ENCODE measurements at regions not wholly inside any gene's neighbourhood (a gene's known extent, or its start where the extent isn't known, plus 50 kb on each side); places are given as distances from the start of the nearest gene placed in this dataset.

- no peak for DNase-seq (ENCODE audit: extremely low spot score)
- intact Hi-C loops (cut with DNase I): no loop called here
- Histone ChIP-seq H3K9me3 (peaks cover 0 to 3% (median 0%) of the 10 kb centered on the region in 4 donors), H3K4me1 (no peaks in the 10 kb centered on the region), H3K27me3 (no peaks in the 10 kb centered on the region), H3K27ac (replicated peaks in 1 of 4) (no peak overlapping the region), H3K4me3 (no peak overlapping the region), H3K36me3 (no peaks in the 10 kb centered on the region)
- no peak for TF ChIP-seq POLR2AphosphoS5 (IDR thresholded peaks at IDR 0.05)
- no peak for TF ChIP-seq POLR2A (IDR thresholded peaks at IDR 0.05; ENCODE audit: low read depth)
- no peak for TF ChIP-seq CTCF (IDR thresholded peaks at IDR 0.05)
- TF ChIP-seq EP300 (IDR thresholded peaks at IDR 0.05): no peak
- WGBS: 58% methylated on average over 5 of the region's 5 CpGs
Observed at GRCh38 chr9:107690021-107690420, 200.5 kb upstream of the KLF4 start.

- Histone ChIP-seq H3K4me3 (no peak overlapping the region), H3K27ac (replicated peaks in 1 of 4) (no peak overlapping the region), H3K4me1 (no peaks in the 10 kb centered on the region), H3K27me3 (no peaks in the 10 kb centered on the region), H3K36me3 (no peaks in the 10 kb centered on the region), H3K9me3 (peaks cover 0 to 3% (median 0%) of the 10 kb centered on the region in 4 donors)
- intact Hi-C loops (cut with DNase I): no loop called here
- DNase-seq (ENCODE audit: extremely low spot score): no peak
- TF ChIP-seq POLR2A (IDR thresholded peaks at IDR 0.05; ENCODE audit: low read depth) (no peak), EP300 (IDR thresholded peaks at IDR 0.05) (no peak), POLR2AphosphoS5 (IDR thresholded peaks at IDR 0.05) (no peak), CTCF (IDR thresholded peaks at IDR 0.05) (no peak)
Observed at GRCh38 chr9:107688728-107689127, 199.2 kb upstream of the KLF4 start.

GRCh38 chr9:107685901-107686300 lies 196.3 kb upstream of the KLF4 start:
- Histone ChIP-seq H3K9me3 (peaks cover 0 to 3% (median 0%) of the 10 kb centered on the region in 4 donors), H3K27me3 (no peaks in the 10 kb centered on the region), H3K36me3 (no peaks in the 10 kb centered on the region), H3K4me3 (no peak overlapping the region), H3K27ac (replicated peaks in 1 of 4) (no peak overlapping the region), H3K4me1 (peaks cover 0 to 3% (median 0%) of the 10 kb centered on the region in 4 donors)
- 80% methylated on average over 4 of the region's 4 CpGs for WGBS
- intact Hi-C loops (cut with DNase I): no loop called here
- TF ChIP-seq CTCF (IDR thresholded peaks at IDR 0.05): no peak
- no peak for TF ChIP-seq EP300 (IDR thresholded peaks at IDR 0.05)
- TF ChIP-seq POLR2A (IDR thresholded peaks at IDR 0.05; ENCODE audit: low read depth): no peak
- no peak for TF ChIP-seq POLR2AphosphoS5 (IDR thresholded peaks at IDR 0.05)
- DNase-seq (ENCODE audit: extremely low spot score): no peak

GRCh38 chr9:107685376-107685775 lies 195.8 kb upstream of the KLF4 start:
- Histone ChIP-seq H3K9me3 (peaks cover 0 to 3% (median 0%) of the 10 kb centered on the region in 4 donors), H3K4me3 (no peak overlapping the region), H3K36me3 (no peaks in the 10 kb centered on the region), H3K27me3 (no peaks in the 10 kb centered on the region), H3K27ac (replicated peaks in 1 of 4) (no peak overlapping the region), H3K4me1 (peaks cover 0 to 3% (median 0%) of the 10 kb centered on the region in 4 donors)
- no peak for DNase-seq (ENCODE audit: extremely low spot score)
- TF ChIP-seq CTCF (IDR thresholded peaks at IDR 0.05) (no peak), EP300 (IDR thresholded peaks at IDR 0.05) (no peak), POLR2A (IDR thresholded peaks at IDR 0.05; ENCODE audit: low read depth) (no peak), POLR2AphosphoS5 (IDR thresholded peaks at IDR 0.05) (no peak)
- intact Hi-C loops (cut with DNase I): no loop called here
- WGBS: 73% methylated on average over 3 of the region's 3 CpGs

GRCh38 chr9:107684224-107684623 lies 194.7 kb upstream of the KLF4 start:
- H3K9me3 ChIP-seq: peaks cover 0 to under 1% (median 0%) of the 10 kb centered on the region in 4 donors
- no peaks in the 10 kb centered on the region for H3K36me3 ChIP-seq
- TF ChIP-seq POLR2A (IDR thresholded peaks at IDR 0.05; ENCODE audit: low read depth): no peak
- no peak for TF ChIP-seq EP300 (IDR thresholded peaks at IDR 0.05)
- TF ChIP-seq CTCF (IDR thresholded peaks at IDR 0.05): no peak
- TF ChIP-seq POLR2AphosphoS5 (IDR thresholded peaks at IDR 0.05): no peak
- H3K4me1 ChIP-seq: peaks cover 0 to 3% (median 0%) of the 10 kb centered on the region in 4 donors
- H3K4me3 ChIP-seq: no peak overlapping the region
- WGBS: 80% methylated on average over 6 of the region's 6 CpGs
- no peak overlapping the region for H3K27ac ChIP-seq (replicated peaks in 1 of 4)
- no peak for DNase-seq (ENCODE audit: extremely low spot score)
- intact Hi-C loops (cut with DNase I): no loop called here
- H3K27me3 ChIP-seq: no peaks in the 10 kb centered on the region
